AG04450 (cell line): ENCODE measurements at regions not wholly inside any gene's neighbourhood (a gene's known extent, or its start where the extent isn't known, plus 50 kb on each side); places are given as distances from the start of the nearest gene placed in this dataset.

Experiments used
- CTCF ChIA-PET: fragments of 300-600, 350-600 bp; formaldehyde crosslinking; extraction: SDS; loops from one replicate; lab custom pipeline; 2022; ENCODE audit warnings: antibody characterized with exemption, inconsistent platforms; lab: Charles Lee
- POLR2A ChIA-PET: fragments of 350-600 bp; formaldehyde crosslinking; extraction: SDS; loops from one replicate; lab custom pipeline; 2021; ENCODE audit warnings: antibody characterized with exemption, inconsistent platforms; lab: Yijun Ruan, JAX
- DNase-seq: peaks from one replicate; pipeline ENCODE4 v3.0.0-alpha.2; 2011; ENCODE audit warnings: low read depth, low spot score
- H3K27ac ChIP-seq: one replicate; pipeline ENCODE4 v1.5.1; 2012; ENCODE audit warnings: low read depth, low read length, control low read depth
- H3K27me3 ChIP-seq: one replicate; pipeline ENCODE4 v1.6.0; 2012; ENCODE audit warnings: low read length; ENCODE audit not compliant: control insufficient read depth, insufficient read depth
- H3K4me3 ChIP-seq: 2 replicates; pipeline ENCODE4 v1.5.1; 2011; ENCODE audit warnings: mild to moderate bottlenecking, low read depth, low read length, control low read depth
- H3K9me3 ChIP-seq: 2 replicates; pipeline ENCODE4 v1.5.1; 2012; ENCODE audit warnings: low read length; ENCODE audit not compliant: control insufficient read depth, insufficient read depth
- TF ChIP-seq, protein P1 (sequence below): IDR thresholded peaks from 2 replicates; pipeline ENCODE4 v1.5.1; 2011; ENCODE audit warnings: low read depth, low read length, control low read depth, inconsistent platforms

DNA sequence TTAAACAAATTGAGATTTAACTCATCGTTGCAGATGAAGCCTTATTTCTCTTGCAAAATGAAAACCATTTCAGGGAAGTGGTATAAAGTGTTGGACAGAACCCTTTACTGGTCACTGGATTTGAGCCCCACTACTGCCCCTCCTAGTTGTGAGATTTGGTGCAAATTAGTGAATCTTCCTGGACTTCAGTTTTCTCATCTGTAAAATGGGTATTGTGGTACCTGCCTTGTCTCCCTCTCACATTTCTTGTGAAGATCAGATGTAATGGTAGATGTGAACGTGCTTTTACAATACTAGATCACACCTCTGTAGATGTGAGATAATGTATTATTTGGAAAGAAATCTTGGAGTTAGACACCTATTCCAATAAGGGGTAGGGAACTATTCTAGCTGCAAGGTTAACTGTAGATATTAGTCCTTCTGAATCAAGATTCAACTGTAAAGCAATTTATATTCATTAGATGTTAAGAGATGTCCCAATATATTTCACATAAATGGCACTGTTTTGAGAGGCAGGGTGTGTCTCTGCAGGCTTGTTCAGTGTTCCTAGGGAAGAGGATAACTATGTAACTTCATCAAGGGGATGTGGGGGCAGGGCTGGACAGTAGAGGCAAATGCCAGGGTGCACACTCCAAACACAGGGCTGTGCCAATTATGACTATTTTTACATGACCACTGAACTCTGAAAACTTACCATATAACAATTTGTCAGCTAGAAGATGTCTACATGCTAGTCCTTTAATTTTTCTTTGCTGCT, 112.4 kb upstream of the PFN2 start:
- TF ChIP-seq, protein P1, sequence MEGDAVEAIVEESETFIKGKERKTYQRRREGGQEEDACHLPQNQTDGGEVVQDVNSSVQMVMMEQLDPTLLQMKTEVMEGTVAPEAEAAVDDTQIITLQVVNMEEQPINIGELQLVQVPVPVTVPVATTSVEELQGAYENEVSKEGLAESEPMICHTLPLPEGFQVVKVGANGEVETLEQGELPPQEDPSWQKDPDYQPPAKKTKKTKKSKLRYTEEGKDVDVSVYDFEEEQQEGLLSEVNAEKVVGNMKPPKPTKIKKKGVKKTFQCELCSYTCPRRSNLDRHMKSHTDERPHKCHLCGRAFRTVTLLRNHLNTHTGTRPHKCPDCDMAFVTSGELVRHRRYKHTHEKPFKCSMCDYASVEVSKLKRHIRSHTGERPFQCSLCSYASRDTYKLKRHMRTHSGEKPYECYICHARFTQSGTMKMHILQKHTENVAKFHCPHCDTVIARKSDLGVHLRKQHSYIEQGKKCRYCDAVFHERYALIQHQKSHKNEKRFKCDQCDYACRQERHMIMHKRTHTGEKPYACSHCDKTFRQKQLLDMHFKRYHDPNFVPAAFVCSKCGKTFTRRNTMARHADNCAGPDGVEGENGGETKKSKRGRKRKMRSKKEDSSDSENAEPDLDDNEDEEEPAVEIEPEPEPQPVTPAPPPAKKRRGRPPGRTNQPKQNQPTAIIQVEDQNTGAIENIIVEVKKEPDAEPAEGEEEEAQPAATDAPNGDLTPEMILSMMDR = no peak
- H3K27me3 ChIP-seq = no peaks in the 10 kb centered on the region
- peak overlapping the region; percentile 41 for H3K4me3 ChIP-seq
- POLR2A ChIA-PET = interaction anchor here (1.0 kb wide), 1 partner anchor 112 kb away, joined by 5 read pairs; no protein-coding TSS in a partner anchor
- no peaks in the 10 kb centered on the region for H3K9me3 ChIP-seq
- CTCF ChIA-PET = no interaction called here
- no peak for DNase-seq
- H3K27ac ChIP-seq = no peak overlapping the region

- H3K9me3 ChIP-seq = peaks cover 5% of the 10 kb centered on the region; the same call in 1 of the 2 replicates
- ChIA-PET POLR2A (interaction anchor here (1.0 to 2.2 kb wide), 2 partner anchors 25 to 66 kb away, joined by 4 to 6 read pairs; no protein-coding TSS in a partner anchor), CTCF (interaction anchor here (0.7 kb wide), 1 partner anchor 78 kb away, joined by 5 read pairs; no protein-coding TSS in a partner anchor)
- no peak for DNase-seq
- no peaks in the 10 kb centered on the region for H3K27me3 ChIP-seq
- no peak overlapping the region for H3K4me3 ChIP-seq
- H3K27ac ChIP-seq = peak overlapping the region; percentile 35
- TF ChIP-seq, protein P1 = no peak
Observed at GRCh38 chr3:150081084-150081483, 110.4 kb upstream of the PFN2 start.

DNA sequence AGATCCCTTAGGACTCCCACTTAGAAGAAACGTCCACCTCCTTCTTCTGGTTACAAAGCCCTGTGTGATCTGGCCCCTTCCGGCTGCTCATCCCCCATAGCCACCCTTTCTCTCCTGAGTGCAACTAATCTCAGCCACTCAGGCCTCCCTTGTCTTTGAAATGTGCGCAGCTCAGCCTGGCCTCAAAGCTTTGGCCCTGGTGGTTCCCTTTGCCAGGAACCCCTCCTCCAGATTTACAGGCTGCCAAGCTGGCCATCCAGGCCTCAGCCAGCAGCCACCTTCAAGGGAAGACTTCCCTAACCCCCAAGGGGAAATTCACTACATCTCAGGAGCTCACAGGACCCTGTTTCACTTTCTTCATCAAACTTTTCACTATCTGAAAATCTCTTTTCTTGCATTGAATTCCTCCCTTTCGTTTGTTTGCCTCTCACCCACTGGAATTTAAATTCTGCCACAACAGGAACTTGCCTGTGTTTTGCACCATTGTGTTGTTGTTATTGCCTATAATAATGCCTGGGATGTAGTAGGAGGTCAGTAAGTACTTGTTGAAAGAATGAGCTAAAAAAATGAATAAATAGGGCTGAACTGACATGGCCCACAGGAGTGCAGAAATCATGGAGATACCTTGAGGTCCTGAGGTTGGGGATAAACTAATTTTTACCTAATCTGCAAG, 109.5 kb upstream of the PFN2 start:
- Histone ChIP-seq H3K27ac (peak overlapping the region; percentile 75), H3K27me3 (no peaks in the 10 kb centered on the region), H3K4me3 (no peak overlapping the region), H3K9me3 (peaks cover 5% of the 10 kb centered on the region; the same call in 1 of the 2 replicates)
- POLR2A ChIA-PET = interaction anchor here (1.0 to 2.2 kb wide), 2 partner anchors 26 to 67 kb away, joined by 4 to 6 read pairs; no protein-coding TSS in a partner anchor
- DNase-seq = no peak
- TF ChIP-seq, protein P1 = no peak
- CTCF ChIA-PET = no interaction called here

- TF ChIP-seq, protein P1 = no peak
- Histone ChIP-seq H3K27me3 (no peaks in the 10 kb centered on the region), H3K9me3 (peaks cover 5% of the 10 kb centered on the region; the same call in 1 of the 2 replicates), H3K4me3 (no peak overlapping the region), H3K27ac (peak overlapping the region; percentile 97)
- ChIA-PET CTCF (no interaction called here), POLR2A (interaction anchor here (0.7 to 2.2 kb wide), 4 partner anchors 28 to 112 kb away, joined by 3 to 6 read pairs (median 3); no protein-coding TSS in a partner anchor)
- peak; percentile 62 for DNase-seq
Observed at GRCh38 chr3:150079029-150079739, 108.5 kb upstream of the PFN2 start.
